ENCODE measurements at regions not wholly inside any gene's neighbourhood (a gene's known extent, or its start where the extent isn't known, plus 50 kb on each side); places are given as distances from the start of the nearest gene placed in this dataset.

DNA sequence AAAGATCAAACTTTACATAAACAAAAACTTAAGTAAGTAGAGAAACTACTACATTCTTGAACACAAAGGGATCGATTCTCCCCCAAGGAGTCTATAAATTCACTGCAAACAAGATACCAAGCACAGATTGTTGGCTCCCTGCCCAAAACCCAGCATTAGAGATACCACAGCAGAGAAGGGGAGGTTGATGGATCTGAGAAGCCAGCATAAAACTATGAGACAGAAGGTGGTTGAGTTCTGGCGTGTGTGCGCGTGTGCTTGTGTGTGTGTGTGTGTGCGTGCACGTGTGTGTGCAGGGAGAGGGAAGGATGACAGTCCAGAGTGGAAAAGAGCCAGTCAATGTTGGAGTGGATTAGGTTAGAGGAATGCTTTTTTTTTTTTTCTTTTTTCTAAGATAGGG lies 143.2 kb upstream of the PRR20G start:
- DNase-seq (ENCODE audit: low read depth in 4 of 6, low spot score in 6 of 6) = peak in 3 of 6 donors; percentile 53 to 95 (median 90)
- Histone ChIP-seq H3K4me1 (ENCODE audit: control insufficient read depth, insufficient read depth, low read length) (peaks cover 30% of the 10 kb centered on the region), H3K4me3 (ENCODE audit: low read depth, low read length) (no peak overlapping the region), H3K36me3 (ENCODE audit: control insufficient read depth, insufficient read depth, low read length) (no peaks in the 10 kb centered on the region), H3K27ac (ENCODE audit: low read depth, low read length) (no peak overlapping the region), H3K27me3 (ENCODE audit: control insufficient read depth, insufficient read depth, low read length) (no peaks in the 10 kb centered on the region), H3K9me3 (ENCODE audit: control insufficient read depth, insufficient read depth, low read length) (no peaks in the 10 kb centered on the region)
- 19% methylated on average over 5 of the region's 6 CpGs for WGBS (ENCODE audit: insufficient coverage)

DNA sequence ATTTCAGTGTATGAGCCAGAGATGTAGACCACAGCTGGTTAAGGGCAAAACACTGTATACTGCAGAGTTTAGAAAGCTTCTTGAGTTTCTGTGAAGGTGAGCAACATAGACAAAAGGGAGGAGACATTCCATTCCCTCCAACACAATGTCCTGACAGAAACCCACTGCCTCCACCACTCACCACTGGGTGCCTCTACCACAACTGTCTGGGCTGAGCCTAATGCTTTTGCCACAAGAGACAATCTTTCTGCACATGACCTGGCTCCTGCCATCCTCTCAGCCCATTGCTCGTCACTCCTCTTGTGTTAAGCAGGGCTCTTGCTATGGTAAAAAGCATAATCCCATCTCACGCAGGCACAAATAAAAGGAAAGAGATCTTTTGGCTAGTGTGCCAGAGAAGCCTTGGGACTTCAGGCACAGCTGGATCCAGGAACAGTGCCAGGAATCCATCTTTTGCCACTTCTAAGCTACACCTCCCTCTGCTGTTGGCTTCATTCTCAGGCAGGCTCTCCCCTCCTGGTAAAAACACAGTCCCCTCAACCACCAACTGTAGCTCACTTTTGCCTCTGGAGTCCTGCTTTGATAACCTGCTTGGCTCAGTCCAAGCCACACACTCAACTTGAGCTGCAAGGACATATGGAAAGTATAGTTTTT lies 140.6 kb upstream of the PRR20G start:
- Histone ChIP-seq H3K27me3 (ENCODE audit: control insufficient read depth, insufficient read depth, low read length) (no peaks in the 10 kb centered on the region), H3K9me3 (ENCODE audit: control insufficient read depth, insufficient read depth, low read length) (no peaks in the 10 kb centered on the region), H3K4me1 (ENCODE audit: control insufficient read depth, insufficient read depth, low read length) (peaks cover 56% of the 10 kb centered on the region), H3K4me3 (ENCODE audit: low read depth, low read length) (no peak overlapping the region), H3K36me3 (ENCODE audit: control insufficient read depth, insufficient read depth, low read length) (no peaks in the 10 kb centered on the region), H3K27ac (ENCODE audit: low read depth, low read length) (no peak overlapping the region)
- DNase-seq (ENCODE audit: low read depth in 4 of 6, low spot score in 6 of 6) = peak in 2 of 6 donors; percentile 53 to 64
- no CpG with 5 or more reads among the region's 2 CpGs for WGBS (ENCODE audit: insufficient coverage)

DNA sequence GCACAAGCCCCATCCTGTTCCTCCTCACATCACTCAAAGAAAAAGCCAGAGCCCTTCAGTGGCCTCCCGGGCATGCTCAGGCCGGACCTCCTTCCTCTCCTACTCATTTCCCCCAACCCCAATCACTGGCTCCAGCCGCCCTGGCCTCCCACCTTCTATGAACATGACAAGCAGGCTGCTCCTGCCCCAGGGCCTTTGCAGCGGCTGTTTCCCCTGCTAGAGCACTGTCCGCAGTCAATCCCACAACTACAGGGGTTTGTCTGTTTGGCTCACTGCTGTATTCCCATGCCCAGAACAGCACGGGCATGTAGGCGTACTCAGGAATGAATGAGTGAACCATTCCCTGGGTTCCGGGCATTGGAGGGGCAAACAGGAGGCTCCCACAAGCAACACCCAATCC lies 139.8 kb upstream of the PRR20G start:
- Histone ChIP-seq H3K9me3 (ENCODE audit: control insufficient read depth, insufficient read depth, low read length) (no peaks in the 10 kb centered on the region), H3K4me1 (ENCODE audit: control insufficient read depth, insufficient read depth, low read length) (peaks cover 63% of the 10 kb centered on the region), H3K36me3 (ENCODE audit: control insufficient read depth, insufficient read depth, low read length) (peaks cover under 1% of the 10 kb centered on the region), H3K27me3 (ENCODE audit: control insufficient read depth, insufficient read depth, low read length) (no peaks in the 10 kb centered on the region), H3K4me3 (ENCODE audit: low read depth, low read length) (no peak overlapping the region), H3K27ac (ENCODE audit: low read depth, low read length) (no peak overlapping the region)
- no peak for DNase-seq (ENCODE audit: low read depth in 4 of 6, low spot score in 6 of 6)
- WGBS (ENCODE audit: insufficient coverage) = 48% methylated on average over 7 of the region's 8 CpGs

DNA sequence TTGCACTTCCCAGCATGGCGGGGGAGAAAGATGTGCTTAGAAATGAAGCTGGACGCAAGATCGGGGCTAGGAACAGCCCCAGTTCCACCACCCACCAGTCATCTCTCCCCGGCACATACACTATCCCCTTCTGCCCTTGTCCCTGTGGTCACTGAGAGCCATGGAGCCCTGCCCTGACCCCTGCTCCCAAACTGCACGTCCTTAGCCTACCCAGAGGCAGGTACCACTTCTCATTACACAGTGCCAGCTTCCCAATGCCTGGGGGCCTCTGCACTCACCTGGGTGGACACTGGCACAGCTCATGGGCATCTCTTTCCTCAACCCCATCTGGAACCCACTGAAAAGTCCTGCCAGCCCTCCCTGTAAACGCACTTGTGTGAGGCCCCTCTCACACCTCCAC lies 139.3 kb upstream of the PRR20G start:
- peaks cover 2% of the 10 kb centered on the region for H3K36me3 ChIP-seq (ENCODE audit: control insufficient read depth, insufficient read depth, low read length)
- no peak overlapping the region for H3K4me3 ChIP-seq (ENCODE audit: low read depth, low read length)
- 18% methylated on average over 6 of the region's 6 CpGs for WGBS (ENCODE audit: insufficient coverage)
- no peaks in the 10 kb centered on the region for H3K27me3 ChIP-seq (ENCODE audit: control insufficient read depth, insufficient read depth, low read length)
- peak overlapping the region; percentile 72 for H3K27ac ChIP-seq (ENCODE audit: low read depth, low read length)
- no peak for DNase-seq (ENCODE audit: low read depth in 4 of 6, low spot score in 6 of 6)
- no peaks in the 10 kb centered on the region for H3K9me3 ChIP-seq (ENCODE audit: control insufficient read depth, insufficient read depth, low read length)
- H3K4me1 ChIP-seq (ENCODE audit: control insufficient read depth, insufficient read depth, low read length) = peaks cover 68% of the 10 kb centered on the region

DNA sequence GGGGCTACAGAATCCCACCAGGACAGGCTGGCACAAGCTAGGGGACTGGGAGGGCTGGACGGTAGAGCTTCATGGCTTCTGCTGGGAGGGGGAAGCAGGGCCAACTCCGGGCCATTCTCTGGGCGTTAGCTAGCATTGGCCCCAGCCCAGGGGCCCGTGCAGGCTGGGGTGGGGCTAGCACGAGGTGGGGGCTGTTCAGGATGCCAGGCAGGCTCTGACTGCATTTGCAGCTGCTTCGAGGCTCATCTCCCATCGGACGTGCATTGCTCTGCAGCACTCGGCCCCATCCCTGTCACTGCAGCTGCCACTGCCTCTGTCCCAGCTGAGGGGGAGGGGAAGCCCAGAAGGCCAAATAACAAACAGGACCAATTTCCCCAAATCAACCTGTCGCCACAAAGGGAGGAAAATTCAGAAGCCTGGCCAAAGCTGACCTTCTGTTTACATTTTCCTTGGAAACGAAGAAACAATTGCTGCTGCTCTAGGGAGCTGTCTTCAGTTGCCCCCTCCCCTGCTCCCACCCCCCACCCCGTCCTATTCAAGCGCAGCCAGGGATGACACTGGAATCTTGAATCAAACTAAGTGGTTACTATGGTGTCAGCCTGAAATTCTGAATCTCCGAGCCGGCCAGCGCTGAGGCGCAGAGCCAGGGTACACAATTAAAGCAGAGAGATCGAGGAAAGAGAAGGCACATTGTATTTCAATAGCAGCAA lies 138.8 kb upstream of the PRR20G start:
- no peaks in the 10 kb centered on the region for H3K27me3 ChIP-seq (ENCODE audit: control insufficient read depth, insufficient read depth, low read length)
- DNase-seq (ENCODE audit: low read depth in 4 of 6, low spot score in 6 of 6) = peak; percentile 53 to 93 (median 67)

DNA sequence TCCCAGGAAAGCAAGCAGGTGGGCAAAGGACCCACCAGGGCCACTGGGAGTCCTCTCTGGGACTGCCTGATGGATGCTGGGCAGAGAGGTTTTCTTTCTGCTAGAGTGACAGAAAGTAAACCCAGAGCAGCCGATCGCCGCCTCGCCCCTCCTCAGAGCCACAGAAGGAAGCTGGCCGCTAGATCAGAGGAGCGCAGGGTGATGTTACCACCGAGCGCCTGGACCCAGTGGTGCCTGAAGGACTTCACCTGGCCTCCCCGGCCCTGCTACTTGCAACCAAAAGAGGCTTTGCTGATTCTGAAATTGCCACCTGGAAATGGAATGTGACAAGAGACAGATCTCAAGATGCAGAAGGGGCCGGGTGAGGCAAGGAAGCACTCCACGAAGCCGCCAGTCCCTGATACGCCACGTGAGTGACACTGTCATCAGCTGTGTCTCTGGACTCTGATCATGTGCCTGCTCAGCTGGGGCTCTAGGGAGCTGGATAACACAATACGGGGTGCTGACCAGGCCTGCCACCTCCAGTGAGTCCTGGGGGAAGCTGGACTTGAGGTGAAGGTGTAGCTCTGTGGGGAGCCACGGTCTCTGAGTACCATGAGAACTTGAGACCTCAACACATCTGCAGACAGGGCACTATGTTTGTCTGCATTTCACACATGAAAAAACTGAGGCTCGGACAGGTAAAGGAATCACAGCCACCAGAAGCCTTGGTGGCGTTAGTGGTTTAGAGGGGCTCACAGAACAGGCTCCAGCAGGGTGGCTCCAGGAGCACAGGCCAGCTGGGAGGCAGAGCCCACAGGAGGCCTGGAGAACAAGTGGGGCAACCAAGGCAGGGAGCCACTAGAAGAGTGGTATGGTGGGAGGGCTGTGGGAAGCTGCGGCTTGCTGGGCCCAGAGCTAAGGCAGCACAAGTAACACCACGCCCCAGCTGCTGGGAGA lies 137.9 kb upstream of the PRR20G start:
- H3K27ac ChIP-seq (ENCODE audit: low read depth, low read length) = peak overlapping the region; percentile 72
- H3K4me1 ChIP-seq (ENCODE audit: control insufficient read depth, insufficient read depth, low read length) = peaks cover 74% of the 10 kb centered on the region
- 75% methylated on average over 20 of the region's 20 CpGs for whole genome bisulfite sequencing (ENCODE audit: insufficient coverage)
- H3K9me3 ChIP-seq (ENCODE audit: control insufficient read depth, insufficient read depth, low read length) = no peaks in the 10 kb centered on the region
- DNase-seq (ENCODE audit: low read depth in 4 of 6, low spot score in 6 of 6) = no peak
- H3K36me3 ChIP-seq (ENCODE audit: control insufficient read depth, insufficient read depth, low read length) = peaks cover 2% of the 10 kb centered on the region
- no peak overlapping the region for H3K4me3 ChIP-seq (ENCODE audit: low read depth, low read length)
- no peaks in the 10 kb centered on the region for H3K27me3 ChIP-seq (ENCODE audit: control insufficient read depth, insufficient read depth, low read length)

More for the DNA sequence above, 138.8 kb upstream of the PRR20G start:
- Histone ChIP-seq H3K27ac (ENCODE audit: low read depth, low read length) (peak overlapping the region; percentile 72), H3K4me1 (ENCODE audit: control insufficient read depth, insufficient read depth, low read length) (peaks cover 72% of the 10 kb centered on the region), H3K4me3 (ENCODE audit: low read depth, low read length) (no peak overlapping the region), H3K36me3 (ENCODE audit: control insufficient read depth, insufficient read depth, low read length) (peaks cover 2% of the 10 kb centered on the region), H3K9me3 (ENCODE audit: control insufficient read depth, insufficient read depth, low read length) (no peaks in the 10 kb centered on the region)
- WGBS (ENCODE audit: insufficient coverage) = 9% methylated on average over 10 of the region's 18 CpGs

DNA sequence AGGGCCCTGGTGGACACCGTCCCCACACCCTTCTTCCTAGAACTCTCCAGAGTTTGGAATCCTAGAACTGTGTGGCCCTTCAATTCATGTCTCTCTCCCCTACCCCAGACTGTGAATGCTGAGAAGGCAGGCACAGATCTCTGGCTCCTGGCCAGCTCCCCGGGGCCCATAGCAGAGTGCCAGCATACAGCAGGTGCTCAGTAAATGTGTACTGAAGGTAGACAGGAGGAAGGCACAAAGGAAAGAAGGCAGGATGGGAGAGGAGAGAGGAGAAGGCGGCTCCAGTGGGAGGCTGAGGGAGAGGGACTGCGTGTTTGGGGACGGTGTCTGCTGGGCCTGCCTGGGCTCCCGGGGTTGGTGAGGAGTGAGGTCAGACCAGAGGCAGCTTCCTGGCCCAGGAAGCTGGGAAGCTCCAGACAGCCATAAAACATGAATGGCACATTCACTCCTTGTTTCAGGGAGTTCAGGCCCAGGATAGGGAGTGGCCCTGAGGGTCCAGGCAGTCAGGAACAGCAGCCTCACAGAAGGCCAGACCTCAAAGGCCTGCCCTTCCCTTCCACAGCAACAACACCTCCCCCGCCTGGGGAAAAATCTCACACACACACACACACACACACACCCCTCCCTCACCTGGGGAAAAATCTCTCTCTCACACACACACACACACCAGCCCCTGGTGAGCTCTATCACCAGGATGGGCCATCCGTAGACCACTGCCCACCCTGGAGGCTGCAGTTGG lies 137.1 kb upstream of the PRR20G start:
- DNase-seq (ENCODE audit: low read depth in 4 of 6, low spot score in 6 of 6) = no peak

DNA sequence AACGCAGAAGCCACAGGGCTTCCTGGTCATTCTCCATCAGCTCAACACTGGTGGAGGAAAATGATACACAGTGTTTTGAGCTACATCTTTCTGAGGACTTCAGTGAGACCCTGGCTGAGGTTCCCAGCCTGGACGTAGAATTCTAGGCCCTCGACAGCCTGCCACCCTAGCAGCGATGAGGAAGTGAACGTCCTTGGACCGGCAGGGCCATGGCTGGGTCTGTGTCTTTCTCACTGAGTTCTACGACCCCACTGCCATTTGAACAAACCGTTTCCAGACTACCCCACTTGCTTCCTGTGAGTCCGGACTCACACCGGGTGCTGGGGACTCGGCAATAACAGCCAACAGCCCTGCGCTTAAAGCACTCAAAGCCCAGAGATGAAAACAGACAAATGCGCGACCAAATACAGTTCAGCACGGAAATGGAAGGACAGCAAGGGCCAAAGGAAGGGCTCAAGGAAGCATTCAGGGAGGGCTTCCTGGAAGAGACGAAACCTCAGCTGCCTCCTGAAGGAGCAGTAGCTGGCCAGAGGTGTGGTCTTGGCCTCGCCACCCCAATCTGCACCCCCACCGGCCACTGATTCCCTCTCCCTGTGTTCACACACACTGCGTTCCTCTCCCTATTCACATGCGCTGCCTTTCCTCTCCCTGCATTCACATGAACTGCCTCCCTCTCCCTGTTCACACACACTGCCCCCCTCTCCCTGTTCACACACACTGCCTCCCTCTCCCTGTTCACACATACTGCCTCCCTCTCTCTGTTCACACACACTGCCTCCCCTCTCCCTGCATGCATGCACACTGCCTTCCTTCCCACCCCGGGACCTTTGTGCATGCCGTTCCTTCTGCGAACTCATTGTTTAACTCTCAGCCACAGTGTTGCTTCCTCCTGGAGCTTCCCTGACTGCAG lies 136.3 kb upstream of the PRR20G start:
- H3K9me3 ChIP-seq (ENCODE audit: control insufficient read depth, insufficient read depth, low read length) = no peaks in the 10 kb centered on the region
- DNase-seq (ENCODE audit: low read depth in 4 of 6, low spot score in 6 of 6) = peak in 1 of 6 donors; percentile 16
- no peak overlapping the region for H3K4me3 ChIP-seq (ENCODE audit: low read depth, low read length)
- 68% methylated on average over 21 of the region's 23 CpGs for WGBS (ENCODE audit: insufficient coverage)
- H3K4me1 ChIP-seq (ENCODE audit: control insufficient read depth, insufficient read depth, low read length) = peaks cover 88% of the 10 kb centered on the region
- H3K27me3 ChIP-seq (ENCODE audit: control insufficient read depth, insufficient read depth, low read length) = no peaks in the 10 kb centered on the region
- H3K36me3 ChIP-seq (ENCODE audit: control insufficient read depth, insufficient read depth, low read length) = peaks cover 2% of the 10 kb centered on the region
- no peak overlapping the region for H3K27ac ChIP-seq (ENCODE audit: low read depth, low read length)

More for the DNA sequence above, 137.1 kb upstream of the PRR20G start:
- Histone ChIP-seq H3K4me1 (ENCODE audit: control insufficient read depth, insufficient read depth, low read length) (peaks cover 80% of the 10 kb centered on the region), H3K4me3 (ENCODE audit: low read depth, low read length) (no peak overlapping the region), H3K36me3 (ENCODE audit: control insufficient read depth, insufficient read depth, low read length) (peaks cover 2% of the 10 kb centered on the region), H3K27me3 (ENCODE audit: control insufficient read depth, insufficient read depth, low read length) (no peaks in the 10 kb centered on the region), H3K9me3 (ENCODE audit: control insufficient read depth, insufficient read depth, low read length) (no peaks in the 10 kb centered on the region), H3K27ac (ENCODE audit: low read depth, low read length) (no peak overlapping the region)
- WGBS (ENCODE audit: insufficient coverage) = 48% methylated on average over 7 of the region's 8 CpGs
